ENCODE measurements at regions not wholly inside any gene's neighbourhood (a gene's known extent, or its start where the extent isn't known, plus 50 kb on each side); places are given as distances from the start of the nearest gene placed in this dataset.

GRCh38 chr5:3142261-3143027 lies 391.0 kb upstream of the IRX2 start:
- WGBS, 2 donors = 71 to 76% methylated on average over 25 of the region's 25 CpGs
- DNase-seq (ENCODE audit: low spot score in 2 of 2) = no peak

GRCh38 chr5:3140117-3140516 lies 388.6 kb upstream of the IRX2 start:
- Histone ChIP-seq H3K36me3 (no peaks in the 10 kb centered on the region), H3K4me3 (no peak overlapping the region), H3K9me3 (no peaks in the 10 kb centered on the region), H3K4me1 (no peaks in the 10 kb centered on the region), H3K27me3 (no peaks in the 10 kb centered on the region), H3K27ac (no peak overlapping the region)
- TF ChIP-seq EP300 (IDR thresholded peaks at IDR 0.05) = no peak
- TF ChIP-seq POLR2A (IDR thresholded peaks at IDR 0.05) = no peak
- TF ChIP-seq CTCF (IDR thresholded peaks at IDR 0.05) = no peak
- no peak for DNase-seq (ENCODE audit: low spot score in 2 of 2)
- WGBS, 2 donors = 92 to 97% methylated on average over 7 of the region's 7 CpGs

More at GRCh38 chr5:3142261-3143027, 391.0 kb upstream of the IRX2 start:
- Histone ChIP-seq H3K9me3 (no peaks in the 10 kb centered on the region), H3K27me3 (no peaks in the 10 kb centered on the region), H3K27ac (no peak overlapping the region), H3K4me1 (no peaks in the 10 kb centered on the region), H3K4me3 (no peak overlapping the region), H3K36me3 (no peaks in the 10 kb centered on the region)
- TF ChIP-seq EP300 (IDR thresholded peaks at IDR 0.05) = no peak
- TF ChIP-seq CTCF (IDR thresholded peaks at IDR 0.05) = no peak
- TF ChIP-seq POLR2A (IDR thresholded peaks at IDR 0.05) = no peak

- Histone ChIP-seq H3K36me3 (no peaks in the 10 kb centered on the region), H3K4me3 (no peak overlapping the region), H3K27me3 (no peaks in the 10 kb centered on the region), H3K9me3 (no peaks in the 10 kb centered on the region), H3K27ac (no peak overlapping the region), H3K4me1 (no peaks in the 10 kb centered on the region)
- DNase-seq (ENCODE audit: low spot score in 2 of 2) = no peak
- WGBS, 2 donors = 73 to 78% methylated on average over 6 of the region's 6 CpGs
- TF ChIP-seq EP300 (IDR thresholded peaks at IDR 0.05) (no peak), POLR2A (IDR thresholded peaks at IDR 0.05) (no peak), CTCF (IDR thresholded peaks at IDR 0.05) (no peak)
Measured at GRCh38 chr5:3139499-3139931, 388.0 kb upstream of the IRX2 start.

GRCh38 chr5:3131161-3131560 lies 379.7 kb upstream of the IRX2 start:
- no peaks in the 10 kb centered on the region for H3K4me1 ChIP-seq
- no peaks in the 10 kb centered on the region for H3K9me3 ChIP-seq
- H3K36me3 ChIP-seq = no peaks in the 10 kb centered on the region
- no peak overlapping the region for H3K27ac ChIP-seq
- WGBS, 2 donors = 40 to 62% methylated on average over 8 of the region's 8 CpGs
- no peaks in the 10 kb centered on the region for H3K27me3 ChIP-seq
- H3K4me3 ChIP-seq = no peak overlapping the region
- TF ChIP-seq EP300 (IDR thresholded peaks at IDR 0.05) (no peak), POLR2A (IDR thresholded peaks at IDR 0.05) (no peak), CTCF (IDR thresholded peaks at IDR 0.05) (no peak)
- no peak for DNase-seq (ENCODE audit: low spot score in 2 of 2)

- Histone ChIP-seq H3K36me3 (no peaks in the 10 kb centered on the region), H3K9me3 (no peaks in the 10 kb centered on the region), H3K27me3 (no peaks in the 10 kb centered on the region), H3K4me1 (no peaks in the 10 kb centered on the region), H3K4me3 (no peak overlapping the region), H3K27ac (no peak overlapping the region)
- 90 to 91% methylated on average over 4 of the region's 4 CpGs for WGBS, 2 donors
- TF ChIP-seq POLR2A (IDR thresholded peaks at IDR 0.05) (no peak), EP300 (IDR thresholded peaks at IDR 0.05) (no peak), CTCF (IDR thresholded peaks at IDR 0.05) (no peak)
- no peak for DNase-seq (ENCODE audit: low spot score in 2 of 2)
Measured at GRCh38 chr5:3129252-3129651, 377.8 kb upstream of the IRX2 start.

All from tibial nerve (tissue), 4 donors.